ENCODE measurements at regions not wholly inside any gene's neighbourhood (a gene's known extent, or its start where the extent isn't known, plus 50 kb on each side); places are given as distances from the start of the nearest gene placed in this dataset.

GRCh38 chr2:13102397-13103063 lies 385.8 kb downstream of the TRIB2 start:
- DNase-seq (ENCODE audit: low read depth, low spot score): no peak

GRCh38 chr2:13103151-13103550 lies 386.4 kb downstream of the TRIB2 start:
- no peak for DNase-seq (ENCODE audit: low read depth, low spot score)

GRCh38 chr2:13103778-13104493 lies 387.2 kb downstream of the TRIB2 start:
- DNase-seq (ENCODE audit: low read depth, low spot score): no peak

- no peak for DNase-seq (ENCODE audit: low read depth, low spot score)
These were observed 388.0 kb downstream of the TRIB2 start for GRCh38 chr2:13104723-13105122.

- no peak for DNase-seq (ENCODE audit: low read depth, low spot score)
These were observed 389.6 kb downstream of the TRIB2 start for GRCh38 chr2:13106302-13106701.

- no peak for DNase-seq (ENCODE audit: low read depth, low spot score)
These were observed 392.8 kb downstream of the TRIB2 start for GRCh38 chr2:13109516-13109915.

- DNase-seq (ENCODE audit: low read depth, low spot score): no peak
These were observed 394.1 kb downstream of the TRIB2 start for GRCh38 chr2:13110825-13111224.

GRCh38 chr2:13113002-13113401 lies 396.3 kb downstream of the TRIB2 start:
- no peak for DNase-seq (ENCODE audit: low read depth, low spot score)

GRCh38 chr2:13114391-13114790 lies 397.7 kb downstream of the TRIB2 start:
- no peak for DNase-seq (ENCODE audit: low read depth, low spot score)

- DNase-seq (ENCODE audit: low read depth, low spot score): no peak
These were observed 398.9 kb downstream of the TRIB2 start for GRCh38 chr2:13115643-13116042.

GRCh38 chr2:13121096-13121495 lies 404.4 kb downstream of the TRIB2 start:
- no peak for DNase-seq (ENCODE audit: low read depth, low spot score)

- DNase-seq (ENCODE audit: low read depth, low spot score): no peak
These were observed 411.4 kb downstream of the TRIB2 start for GRCh38 chr2:13128139-13128538.

GRCh38 chr2:13135369-13135768 lies 418.6 kb downstream of the TRIB2 start:
- no peak for DNase-seq (ENCODE audit: low read depth, low spot score)

- no peak for DNase-seq (ENCODE audit: low read depth, low spot score)
These were observed 419.1 kb downstream of the TRIB2 start for GRCh38 chr2:13135856-13136255.

GRCh38 chr2:13137679-13138078 lies 420.9 kb downstream of the TRIB2 start:
- DNase-seq (ENCODE audit: low read depth, low spot score): no peak

- DNase-seq (ENCODE audit: low read depth, low spot score): no peak
These were observed 424.6 kb downstream of the TRIB2 start for GRCh38 chr2:13141315-13141714.

GRCh38 chr2:13143451-13143850 lies 426.7 kb downstream of the TRIB2 start:
- DNase-seq (ENCODE audit: low read depth, low spot score): no peak

GRCh38 chr2:13156916-13157315 lies 440.2 kb downstream of the TRIB2 start:
- no peak for DNase-seq (ENCODE audit: low read depth, low spot score)

GRCh38 chr2:13158466-13158865 lies 441.7 kb downstream of the TRIB2 start:
- DNase-seq (ENCODE audit: low read depth, low spot score): no peak

- DNase-seq (ENCODE audit: low read depth, low spot score): no peak
These were observed 464.0 kb downstream of the TRIB2 start for GRCh38 chr2:13180729-13181128.

GRCh38 chr2:13193075-13193474 lies 476.3 kb downstream of the TRIB2 start:
- no peak for DNase-seq (ENCODE audit: low read depth, low spot score)

- no peak for DNase-seq (ENCODE audit: low read depth, low spot score)
These were observed 477.2 kb downstream of the TRIB2 start for GRCh38 chr2:13193900-13194299.

GRCh38 chr2:13195270-13195669 lies 478.5 kb downstream of the TRIB2 start:
- DNase-seq (ENCODE audit: low read depth, low spot score): no peak
